Nephron (organoid): ENCODE measurements at regions not wholly inside any gene's neighbourhood (a gene's known extent, or its start where the extent isn't known, plus 50 kb on each side); places are given as distances from the start of the nearest gene placed in this dataset.

Experiments
- H3K27ac Mint-ChIP-seq, 3 experiments: 2 replicates each; pipeline ENCODE4 v1.8.0; 2020; ENCODE audit warnings: mixed read lengths in 3 of 3, mild to moderate bottlenecking in 2 of 3, moderate library complexity in 1 of 3
- H3K27me3 Mint-ChIP-seq: 2 replicates; pipeline ENCODE4 v1.8.0; 2021; ENCODE audit warnings: low read depth, mild to moderate bottlenecking, moderate library complexity, mixed read lengths
- H3K36me3 Mint-ChIP-seq: 2 replicates; pipeline ENCODE4 v1.8.0; 2020; ENCODE audit warnings: low read depth, mixed read lengths
- H3K4me1 Mint-ChIP-seq: 2 replicates; pipeline ENCODE4 v1.8.0; 2020; ENCODE audit warnings: mixed read lengths
- H3K4me3 Mint-ChIP-seq, 3 experiments: 2 replicates each; pipeline ENCODE4 v1.8.0; 2020; ENCODE audit warnings: mild to moderate bottlenecking in 3 of 3, mixed read lengths in 3 of 3, moderate library complexity in 2 of 3
- H3K9me3 Mint-ChIP-seq: 2 replicates; pipeline ENCODE4 v1.8.0; 2020; ENCODE audit warnings: mixed read lengths
- TF ChIP-seq, protein P1 (sequence below), 3 experiments: fragments of 200-600 bp; sonication (generic); IDR thresholded peaks; one replicate each; pipeline ENCODE4 v1.5.0; 2021; ENCODE audit warnings: antibody characterized with exemption in 3 of 3; ENCODE audit not compliant: unreplicated experiment in 3 of 3

DNA sequence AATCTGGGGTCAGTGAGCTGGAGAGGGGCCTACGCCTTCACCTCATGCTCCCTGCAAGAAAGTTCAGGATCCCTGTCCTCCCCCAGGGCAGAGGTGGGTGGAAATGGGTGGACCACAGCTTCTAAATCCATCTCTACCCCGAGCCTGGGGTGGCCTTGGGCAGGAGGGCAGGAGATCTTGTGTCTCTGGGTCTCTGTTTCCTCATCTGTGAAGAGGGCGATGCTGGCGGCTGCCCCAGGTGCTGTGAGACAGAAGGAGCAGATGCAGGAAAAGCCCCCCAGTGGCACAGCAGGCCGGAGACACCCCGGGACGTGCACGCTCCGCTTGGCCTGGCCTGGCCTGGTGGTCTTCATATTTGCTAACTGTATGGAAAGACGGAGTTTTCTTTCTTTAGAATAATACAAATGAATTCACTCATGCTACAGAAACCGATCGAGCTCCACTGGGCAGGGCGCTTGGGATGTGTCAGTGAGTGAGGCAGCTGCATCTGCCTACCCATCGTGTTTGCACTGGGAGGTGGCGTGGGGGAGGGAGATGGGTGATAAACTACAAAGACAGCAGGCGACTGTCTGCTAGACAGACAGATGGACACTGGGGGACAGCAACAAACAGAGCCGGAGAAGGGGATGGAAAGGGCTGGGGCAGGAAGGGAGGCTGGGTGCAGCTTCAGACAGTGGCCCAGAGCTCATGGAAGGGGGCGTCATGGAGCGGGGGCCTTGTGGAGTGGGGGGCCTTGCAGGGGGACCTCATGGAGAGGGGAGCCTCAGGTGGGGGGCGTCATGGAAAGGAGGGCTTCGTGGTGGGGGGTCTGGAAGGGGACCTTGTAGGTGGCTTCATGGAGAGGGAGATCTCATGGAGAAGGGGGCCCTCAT lies 136.2 kb downstream of the CPZ start:
- Mint-ChIP-seq H3K9me3 (peaks cover 12% of the 10 kb centered on the region), H3K27ac (no peak overlapping the region), H3K27me3 (peaks cover 37% of the 10 kb centered on the region), H3K36me3 (no peaks in the 10 kb centered on the region), H3K4me3 (no peak overlapping the region), H3K4me1 (peaks cover 15% of the 10 kb centered on the region)
- TF ChIP-seq, protein P1, sequence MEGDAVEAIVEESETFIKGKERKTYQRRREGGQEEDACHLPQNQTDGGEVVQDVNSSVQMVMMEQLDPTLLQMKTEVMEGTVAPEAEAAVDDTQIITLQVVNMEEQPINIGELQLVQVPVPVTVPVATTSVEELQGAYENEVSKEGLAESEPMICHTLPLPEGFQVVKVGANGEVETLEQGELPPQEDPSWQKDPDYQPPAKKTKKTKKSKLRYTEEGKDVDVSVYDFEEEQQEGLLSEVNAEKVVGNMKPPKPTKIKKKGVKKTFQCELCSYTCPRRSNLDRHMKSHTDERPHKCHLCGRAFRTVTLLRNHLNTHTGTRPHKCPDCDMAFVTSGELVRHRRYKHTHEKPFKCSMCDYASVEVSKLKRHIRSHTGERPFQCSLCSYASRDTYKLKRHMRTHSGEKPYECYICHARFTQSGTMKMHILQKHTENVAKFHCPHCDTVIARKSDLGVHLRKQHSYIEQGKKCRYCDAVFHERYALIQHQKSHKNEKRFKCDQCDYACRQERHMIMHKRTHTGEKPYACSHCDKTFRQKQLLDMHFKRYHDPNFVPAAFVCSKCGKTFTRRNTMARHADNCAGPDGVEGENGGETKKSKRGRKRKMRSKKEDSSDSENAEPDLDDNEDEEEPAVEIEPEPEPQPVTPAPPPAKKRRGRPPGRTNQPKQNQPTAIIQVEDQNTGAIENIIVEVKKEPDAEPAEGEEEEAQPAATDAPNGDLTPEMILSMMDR (IDR thresholded peaks at IDR 0.05; ENCODE audit: unreplicated experiment in 3 of 3): no peak

DNA sequence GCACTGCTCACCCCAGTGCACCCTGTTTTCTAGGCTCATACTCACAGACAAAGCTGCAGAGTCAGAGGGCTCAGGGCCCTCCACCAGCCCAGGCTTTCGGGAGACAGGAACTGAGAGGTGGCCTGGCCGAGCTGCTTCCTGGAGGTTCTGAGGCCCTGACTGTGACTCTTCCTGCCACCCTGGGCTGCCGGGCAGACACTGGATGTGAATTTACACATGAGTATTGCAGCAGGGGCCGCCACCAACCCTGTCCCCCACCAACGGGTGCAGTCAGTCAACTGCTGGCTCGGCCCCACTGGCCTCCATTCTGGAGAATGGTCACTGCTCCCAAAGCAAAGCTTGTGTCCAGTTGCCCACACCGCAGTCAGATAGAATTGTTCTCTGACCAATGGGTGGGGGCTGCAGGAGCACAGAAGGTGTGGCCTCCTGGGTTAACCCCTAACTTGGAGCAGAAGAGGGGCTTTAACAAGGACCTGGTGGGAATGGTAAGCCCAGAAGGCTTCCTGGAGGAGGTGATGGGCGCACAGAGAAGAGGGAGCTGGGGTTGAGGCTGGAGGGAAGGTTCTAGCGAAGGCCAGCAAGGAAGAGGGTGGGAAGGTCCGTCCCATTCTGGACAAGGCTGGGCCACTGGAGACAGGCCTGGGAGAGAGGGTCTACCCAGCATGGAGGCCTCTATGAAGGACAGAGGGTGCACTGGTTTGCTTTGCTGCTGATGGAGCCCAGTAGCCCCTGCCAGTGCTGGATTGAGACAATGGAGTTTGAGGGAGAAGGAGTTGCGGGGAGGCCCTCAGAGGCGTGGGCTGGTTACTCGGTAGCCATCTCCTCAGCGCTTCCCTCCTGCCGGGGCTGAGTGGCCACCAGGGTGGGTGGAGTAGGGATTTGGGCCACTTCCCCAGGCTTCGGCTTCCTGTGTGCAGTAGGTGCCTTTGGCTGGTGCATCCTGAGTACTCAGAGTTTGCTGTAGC lies 135.3 kb downstream of the CPZ start:
- Mint-ChIP-seq H3K4me1 (peaks cover 15% of the 10 kb centered on the region), H3K27me3 (peaks cover 39% of the 10 kb centered on the region), H3K27ac (no peak overlapping the region), H3K36me3 (no peaks in the 10 kb centered on the region), H3K9me3 (peaks cover 6% of the 10 kb centered on the region), H3K4me3 (no peak overlapping the region)
- TF ChIP-seq, protein P1 (IDR thresholded peaks at IDR 0.05; ENCODE audit: unreplicated experiment in 3 of 3): no peak

DNA sequence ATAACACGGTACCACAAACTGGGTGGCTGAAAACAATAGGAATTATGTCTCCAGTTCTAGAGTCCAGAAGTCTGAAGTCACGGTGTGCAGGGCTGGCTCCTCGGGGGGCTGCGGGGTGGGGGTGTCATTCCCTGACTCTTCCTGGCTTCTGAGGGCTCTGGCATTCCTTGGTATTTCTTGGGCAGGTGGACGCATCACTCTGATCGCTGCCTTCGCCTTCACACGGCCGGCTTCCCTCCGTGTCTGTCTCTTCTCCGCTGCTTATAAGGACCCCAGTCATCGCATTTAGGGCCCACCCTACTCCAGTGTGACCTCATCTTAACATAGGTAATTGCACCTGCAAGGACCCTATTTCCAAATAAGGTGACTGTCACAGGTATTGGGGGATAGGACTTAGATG lies 134.6 kb downstream of the CPZ start:
- Mint-ChIP-seq H3K4me3 (no peak overlapping the region), H3K4me1 (peaks cover 15% of the 10 kb centered on the region), H3K9me3 (peaks cover 6% of the 10 kb centered on the region), H3K27me3 (peaks cover 43% of the 10 kb centered on the region), H3K27ac (no peak overlapping the region), H3K36me3 (no peaks in the 10 kb centered on the region)
- TF ChIP-seq, protein P1 (IDR thresholded peaks at IDR 0.05; ENCODE audit: unreplicated experiment in 3 of 3): no peak

DNA sequence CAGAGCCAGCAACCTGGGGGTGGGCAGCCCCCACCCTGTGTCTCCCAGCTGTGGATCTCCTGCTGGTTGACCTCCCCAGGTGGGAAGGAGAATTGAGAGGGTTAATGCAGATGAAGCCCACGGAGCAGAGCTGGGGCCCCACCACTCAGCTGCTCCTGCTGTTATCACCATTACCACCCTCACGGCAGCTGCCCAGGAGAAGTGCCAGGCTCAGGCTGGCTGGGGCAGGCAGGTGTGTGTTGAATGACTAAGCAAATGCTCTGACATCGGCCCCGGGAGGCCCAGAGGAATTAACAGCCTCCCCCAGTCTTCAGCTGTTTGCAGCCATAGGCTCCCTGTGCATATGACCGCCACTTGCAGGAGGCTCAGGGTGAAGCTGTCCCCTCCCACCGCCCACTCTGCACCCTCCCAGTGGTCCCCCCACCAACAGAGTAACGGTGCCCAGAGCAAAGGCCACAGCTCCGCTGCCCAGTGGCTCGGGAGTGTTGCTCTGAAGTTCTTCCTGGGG lies 133.8 kb downstream of the CPZ start:
- H3K36me3 Mint-ChIP-seq: no peaks in the 10 kb centered on the region
- peaks cover 47% of the 10 kb centered on the region for H3K27me3 Mint-ChIP-seq
- H3K4me1 Mint-ChIP-seq: peaks cover 15% of the 10 kb centered on the region
- TF ChIP-seq, protein P1 (IDR thresholded peaks at IDR 0.05; ENCODE audit: unreplicated experiment in 3 of 3): no peak
- no peak overlapping the region for H3K27ac Mint-ChIP-seq
- H3K9me3 Mint-ChIP-seq: peaks cover 1% of the 10 kb centered on the region
- no peak overlapping the region for H3K4me3 Mint-ChIP-seq

DNA sequence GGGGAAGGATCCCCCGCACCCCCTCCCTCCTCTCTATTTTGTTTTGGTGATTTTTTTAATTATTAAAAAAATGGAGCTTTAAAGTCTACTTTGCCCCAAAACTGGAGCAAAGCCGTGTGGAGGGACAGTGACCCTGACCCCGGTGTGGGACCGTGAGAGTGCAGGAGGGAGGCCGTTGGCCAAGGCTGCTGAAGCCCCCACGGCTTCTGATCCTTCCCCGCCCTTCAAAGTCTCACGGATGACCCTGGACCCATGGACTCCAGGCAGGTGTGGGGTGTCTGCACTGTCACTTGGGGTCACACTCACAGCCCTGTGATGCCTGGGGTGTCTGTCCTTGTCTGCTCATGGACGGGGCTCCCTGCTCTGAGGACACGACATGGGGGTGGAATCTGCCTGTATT lies 133.3 kb downstream of the CPZ start:
- TF ChIP-seq, protein P1 (IDR thresholded peaks at IDR 0.05; ENCODE audit: unreplicated experiment in 3 of 3): no peak
- Mint-ChIP-seq H3K36me3 (no peaks in the 10 kb centered on the region), H3K27ac (no peak overlapping the region), H3K27me3 (peaks cover 53% of the 10 kb centered on the region), H3K4me1 (peaks cover 15% of the 10 kb centered on the region), H3K9me3 (no peaks in the 10 kb centered on the region), H3K4me3 (no peak overlapping the region)
